ENCODE measurements at regions not wholly inside any gene's neighbourhood (a gene's known extent, or its start where the extent isn't known, plus 50 kb on each side); places are given as distances from the start of the nearest gene placed in this dataset.

- DNase-seq (ENCODE audit: low read depth, low spot score) = no peak
Measured at GRCh38 chr12:92582893-92583292, 119.9 kb upstream of the PLEKHG7 start.

DNA sequence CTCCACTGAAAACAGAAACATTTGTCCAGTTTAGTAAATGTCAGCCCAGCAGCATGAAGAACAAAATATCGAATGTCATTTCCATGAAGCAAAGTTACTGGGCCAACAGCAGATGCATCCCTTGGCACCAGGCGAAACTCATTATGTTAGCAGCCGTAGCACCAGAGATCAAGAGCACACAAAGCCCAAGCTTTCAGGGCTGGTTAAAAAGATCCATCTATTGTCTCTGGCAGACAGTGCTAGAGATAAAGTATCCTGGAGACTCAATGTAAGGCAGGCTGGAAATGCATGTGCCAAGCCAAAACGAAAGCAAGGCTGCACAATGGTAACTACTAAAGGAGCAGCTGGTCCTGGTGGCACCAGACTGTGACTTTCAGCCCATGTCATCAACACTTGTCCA lies 120.3 kb upstream of the PLEKHG7 start:
- DNase-seq (ENCODE audit: low read depth, low spot score) = no peak

DNA sequence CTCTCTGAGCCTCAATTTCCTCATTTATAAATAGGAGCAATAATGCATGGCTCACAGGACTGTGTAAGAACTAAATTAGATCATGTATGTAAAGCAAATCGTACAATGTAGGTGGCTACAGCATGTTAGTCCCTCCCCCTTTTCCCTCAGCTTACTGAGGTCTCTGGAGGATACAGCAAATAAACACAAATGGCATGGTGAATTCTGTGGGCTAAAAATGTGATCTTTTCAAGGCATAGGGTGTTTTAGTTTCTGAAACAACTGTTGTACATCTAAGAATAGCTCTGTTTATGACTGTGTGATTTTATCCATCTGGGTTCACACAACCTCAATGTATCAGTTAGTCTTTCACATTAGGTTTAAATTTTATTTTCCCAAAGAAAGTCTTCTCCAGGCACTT lies 121.2 kb upstream of the PLEKHG7 start:
- DNase-seq (ENCODE audit: low read depth, low spot score) = no peak

GRCh38 chr12:92574911-92575570 lies 127.7 kb upstream of the PLEKHG7 start:
- DNase-seq (ENCODE audit: low read depth, low spot score) = no peak

GRCh38 chr12:92574051-92574783 lies 128.6 kb upstream of the PLEKHG7 start:
- peak; percentile 36 for DNase-seq (ENCODE audit: low read depth, low spot score)

DNA sequence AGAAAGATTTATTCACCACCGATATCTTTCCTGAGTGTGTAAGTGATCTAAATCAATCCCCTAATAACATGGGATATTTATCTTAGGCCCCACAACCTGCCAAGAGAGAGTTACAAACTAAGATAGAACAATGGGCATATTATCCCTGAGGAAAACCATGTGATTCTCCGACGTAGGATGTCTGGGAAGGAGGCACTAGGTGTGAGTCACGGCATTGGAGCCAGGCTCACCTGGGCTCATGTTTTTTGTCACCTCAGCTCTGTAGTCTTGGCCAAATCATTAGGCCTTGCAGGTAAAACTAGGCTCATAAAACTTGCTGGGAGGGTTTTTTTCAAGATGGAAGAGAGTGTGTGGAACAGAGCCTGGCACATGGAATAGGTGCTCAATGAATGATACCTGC lies 129.7 kb upstream of the PLEKHG7 start:
- no peak for DNase-seq (ENCODE audit: low read depth, low spot score)

DNA sequence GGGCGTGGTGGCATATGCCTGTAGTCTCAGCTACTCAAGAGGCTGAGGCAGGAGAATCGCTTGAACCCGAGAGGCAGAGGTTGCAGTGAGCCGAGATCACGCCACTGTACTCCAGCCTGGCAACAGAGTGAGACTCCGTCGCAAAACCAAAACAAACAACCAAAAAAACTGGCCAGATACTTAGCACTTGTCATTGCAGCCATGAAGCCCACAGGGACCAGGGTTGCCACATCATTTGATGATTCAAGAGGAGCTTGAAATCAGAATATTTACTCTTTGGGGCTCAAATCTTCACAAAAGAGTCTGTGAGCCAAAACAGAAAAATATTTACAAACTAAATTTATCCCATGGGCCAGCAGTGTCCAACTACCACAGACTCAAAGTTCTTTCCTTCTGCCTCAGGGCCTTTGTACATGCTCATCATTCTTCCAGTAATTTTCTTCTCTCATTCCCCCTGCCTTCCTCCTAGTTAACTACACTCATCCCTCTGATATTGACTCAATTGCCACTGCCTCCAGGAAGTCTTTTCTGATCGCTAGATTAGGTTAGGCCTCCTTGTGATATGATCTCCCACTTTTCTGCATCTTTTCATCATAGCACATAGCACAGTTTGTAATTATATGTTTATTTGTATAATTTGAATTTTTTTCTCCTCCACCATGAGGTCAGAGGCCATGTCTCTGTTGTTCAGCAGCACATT lies 130.8 kb upstream of the PLEKHG7 start:
- DNase-seq (ENCODE audit: low read depth, low spot score) = no peak

- no peak for DNase-seq (ENCODE audit: low read depth, low spot score)
Measured at GRCh38 chr12:92571169-92571568, 131.6 kb upstream of the PLEKHG7 start.

DNA sequence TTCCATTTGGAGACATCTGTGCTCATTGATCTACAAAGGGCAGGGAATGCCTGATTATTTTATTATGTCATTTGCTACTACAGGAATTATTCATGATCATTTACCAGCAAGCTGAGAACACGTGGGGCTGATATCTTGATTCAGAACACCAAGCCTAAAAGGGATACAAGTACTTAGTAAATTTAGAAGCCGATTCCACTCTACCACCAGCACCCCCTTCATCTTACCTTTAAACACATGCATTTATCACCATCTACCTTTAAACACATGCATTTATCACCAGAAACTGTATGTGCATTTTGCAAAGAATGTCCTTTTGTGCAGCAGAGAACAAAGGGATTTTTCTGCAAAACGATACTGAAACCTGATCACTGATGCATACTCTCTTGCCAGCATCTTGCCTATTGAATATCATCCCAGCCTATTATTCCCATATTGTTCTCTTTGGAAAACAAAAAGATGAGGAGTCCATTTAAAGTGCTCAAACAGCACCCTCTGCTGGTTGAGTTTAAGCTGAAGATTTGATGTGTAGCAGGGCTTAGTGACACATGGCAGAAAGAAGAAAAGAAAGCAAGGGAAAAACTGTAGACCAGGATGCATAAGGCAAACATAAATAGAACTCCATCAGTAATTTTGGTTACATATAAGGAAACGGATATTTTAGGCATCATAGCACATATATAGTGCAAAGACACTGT lies 132.6 kb upstream of the PLEKHG7 start:
- DNase-seq (ENCODE audit: low read depth, low spot score) = peak; percentile 90

GRCh38 chr12:92568691-92569090 lies 134.1 kb upstream of the PLEKHG7 start:
- DNase-seq (ENCODE audit: low read depth, low spot score) = no peak

DNA sequence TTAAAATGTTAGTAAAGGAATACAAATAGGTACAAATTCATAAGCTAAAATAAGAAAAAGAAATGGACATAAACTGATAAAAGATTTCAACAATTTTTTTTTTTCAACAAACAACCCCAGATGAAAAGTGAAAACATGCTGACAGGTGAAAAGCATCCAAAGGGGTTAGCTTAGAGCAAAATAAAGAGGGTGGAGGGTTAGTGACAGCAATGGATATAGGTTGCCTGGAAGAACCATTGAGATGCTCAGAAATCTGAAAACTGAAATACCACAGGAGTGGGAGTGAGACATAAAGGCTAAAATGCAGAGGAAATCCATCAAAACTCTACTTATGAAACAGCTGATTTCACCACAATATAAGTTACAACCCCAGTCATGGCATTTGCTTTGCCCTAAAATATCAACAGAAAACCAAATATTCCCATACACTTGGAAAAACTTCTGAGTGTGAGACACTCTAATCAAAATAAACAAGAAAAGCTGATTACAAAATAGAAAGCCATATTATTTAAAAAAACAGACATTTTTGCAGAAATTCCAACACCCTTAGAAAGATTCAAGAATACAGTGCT lies 136.3 kb upstream of the PLEKHG7 start:
- no peak for DNase-seq (ENCODE audit: low read depth, low spot score)

- DNase-seq (ENCODE audit: low read depth, low spot score) = no peak
Measured at GRCh38 chr12:92563819-92564218, 139.0 kb upstream of the PLEKHG7 start.

DNA sequence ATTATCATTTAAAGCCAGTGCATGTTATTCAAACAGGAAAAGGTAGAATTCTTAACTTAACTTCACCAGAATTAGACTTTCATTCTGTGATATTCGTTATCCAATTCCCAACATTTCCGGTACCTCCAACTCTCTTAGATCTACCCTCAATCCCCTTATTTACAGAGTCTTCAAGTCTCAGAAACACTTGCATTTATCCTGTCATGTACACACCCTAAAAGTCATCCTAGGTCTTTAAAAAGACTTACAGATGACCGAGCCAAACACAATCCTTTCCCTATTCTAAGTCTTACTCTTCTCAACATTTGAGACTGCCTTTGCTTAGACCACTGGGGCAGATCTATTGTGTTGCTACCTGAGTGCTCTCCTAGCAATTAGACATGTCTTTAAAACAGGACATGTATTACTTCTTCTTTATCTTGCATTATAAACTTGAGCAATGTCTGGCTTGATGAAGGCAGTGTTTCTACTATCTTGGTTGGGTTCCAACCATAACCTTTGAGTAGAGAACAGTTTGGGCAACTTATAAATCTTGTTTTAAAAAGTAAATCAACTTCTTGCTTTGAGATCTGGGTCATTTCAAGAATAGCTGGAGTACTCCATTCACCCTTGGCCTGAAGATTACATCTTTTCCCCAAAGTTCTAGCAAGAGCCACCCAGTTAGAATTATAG lies 140.6 kb upstream of the PLEKHG7 start:
- peak; percentile 20 for DNase-seq (ENCODE audit: low read depth, low spot score)

- peak; percentile 96 for DNase-seq (ENCODE audit: low read depth, low spot score)
Measured at GRCh38 chr12:92561543-92561899, 141.3 kb upstream of the PLEKHG7 start.

DNA sequence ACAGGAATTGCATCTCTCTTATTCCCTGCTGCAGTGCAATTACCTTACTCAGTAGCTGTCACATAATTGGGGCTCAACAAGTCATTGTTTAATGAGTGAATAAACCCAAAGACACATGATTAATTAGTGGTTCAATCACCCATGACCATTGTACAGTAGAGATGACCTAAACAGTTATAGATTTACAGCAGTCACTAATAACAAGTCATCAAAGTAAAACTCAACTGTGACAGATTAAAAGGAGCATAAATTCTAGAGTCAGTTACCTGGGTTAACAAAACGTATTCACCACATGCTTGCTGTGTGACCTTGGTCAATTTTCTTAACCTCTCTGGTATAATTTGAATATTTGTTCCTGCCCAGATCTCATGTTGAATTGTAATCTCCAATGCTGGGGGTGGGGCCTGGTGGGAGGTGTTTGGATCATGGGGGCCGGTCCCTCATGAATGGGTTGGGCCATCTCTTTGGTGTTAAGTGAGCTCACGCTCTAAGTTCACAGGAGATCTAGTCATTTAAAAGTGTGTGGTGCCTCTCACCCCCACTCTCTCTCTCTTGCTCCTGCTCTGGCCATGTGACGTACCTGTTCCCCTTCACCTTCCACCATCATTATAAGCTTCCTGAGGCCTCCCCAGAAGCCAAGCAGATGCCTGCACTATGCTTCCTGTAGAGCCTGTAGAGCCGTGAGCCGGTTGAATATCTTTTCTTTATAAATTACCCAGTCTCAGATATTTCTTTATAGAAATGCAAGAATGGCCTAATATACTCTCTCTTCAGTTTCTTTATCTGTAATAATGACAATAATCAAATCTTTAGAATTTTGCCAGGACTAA lies 141.9 kb upstream of the PLEKHG7 start:
- no peak for DNase-seq (ENCODE audit: low read depth, low spot score)

GRCh38 chr12:92558806-92559205 lies 144.0 kb upstream of the PLEKHG7 start:
- DNase-seq (ENCODE audit: low read depth, low spot score) = no peak

- no peak for DNase-seq (ENCODE audit: low read depth, low spot score)
Measured at GRCh38 chr12:92558215-92558773, 144.5 kb upstream of the PLEKHG7 start.

- no peak for DNase-seq (ENCODE audit: low read depth, low spot score)
Measured at GRCh38 chr12:92557422-92557724, 145.4 kb upstream of the PLEKHG7 start.

GRCh38 chr12:92556637-92557421 lies 146.0 kb upstream of the PLEKHG7 start:
- DNase-seq (ENCODE audit: low read depth, low spot score) = no peak

DNA sequence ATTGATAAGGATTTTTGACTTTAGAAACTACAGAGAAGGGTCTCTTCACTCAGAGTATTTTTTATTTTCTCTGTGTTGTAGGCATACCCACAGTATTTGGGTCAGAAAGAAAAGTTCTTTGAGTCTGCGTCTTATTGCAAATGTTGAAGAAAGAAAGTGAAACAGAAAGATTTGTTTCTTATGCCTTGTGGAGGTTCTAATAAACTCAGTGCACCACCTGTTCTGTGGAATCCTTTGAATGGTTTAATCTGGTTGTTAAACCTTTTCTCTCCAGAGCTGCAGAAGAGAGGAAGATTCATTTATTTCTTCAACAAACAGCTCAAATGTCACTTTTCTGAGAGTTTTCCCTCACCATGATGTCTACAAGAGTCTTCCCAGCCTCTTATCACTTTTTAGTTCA lies 146.6 kb upstream of the PLEKHG7 start:
- DNase-seq (ENCODE audit: low read depth, low spot score) = no peak
